Lower leg skin (tissue), 3 donors: ENCODE measurements at regions not wholly inside any gene's neighbourhood (a gene's known extent, or its start where the extent isn't known, plus 50 kb on each side); places are given as distances from the start of the nearest gene placed in this dataset.

Source experiments
- CTCF ChIP-seq, 3 donors: fragments of 450-650 bp; IDR thresholded peaks; one replicate each; pipeline ENCODE4 v1.5.1; 2016; ENCODE audit warnings: antibody characterized with exemption in 3 of 3, mild to moderate bottlenecking in 3 of 3, moderate library complexity in 2 of 3
- POLR2A ChIP-seq, 2 donors: fragments of 450-650 bp; IDR thresholded peaks; one replicate each; pipeline ENCODE4 v1.6.1; 2016 to 2017; ENCODE audit warnings: antibody characterized with exemption in 2 of 2, mild to moderate bottlenecking in 1 of 2, moderate library complexity in 1 of 2

GRCh38 chr4:187103351-187103750 lies 379.7 kb upstream of the FAT1 start:
- TF ChIP-seq CTCF (IDR thresholded peaks at IDR 0.05), result no peak
- TF ChIP-seq POLR2A (IDR thresholded peaks at IDR 0.05), result no peak
